ENCODE measurements at regions not wholly inside any gene's neighbourhood (a gene's known extent, or its start where the extent isn't known, plus 50 kb on each side); places are given as distances from the start of the nearest gene placed in this dataset.

- FAIRE-seq (no peak), DNase-seq (ENCODE audit: extremely low read depth in 1 of 4, low spot score in 3 of 4) (no peak), ATAC-seq (no peak)
- CTCF ChIA-PET (ENCODE audit: low intra/inter-chr PET ratio): no interaction called here
- in situ Hi-C loops (cut with MboI) (no loop called here), intact Hi-C loops (cut with micrococcal nuclease) (no loop called here)
- no peak overlapping the region for H3K27ac ChIP-seq (ENCODE audit: extremely low read depth, low read depth, low read length)
- H3K27me3 ChIP-seq (ENCODE audit: control insufficient read depth in 2 of 2, insufficient read depth in 2 of 2, low read length in 2 of 2): no peaks in the 10 kb centered on the region
- H3K4me3 ChIP-seq: no peak overlapping the region
- POLR2A ChIA-PET: no interaction called here
- no peaks in the 10 kb centered on the region for H3K9me3 ChIP-seq (replicated peaks; ENCODE audit: control insufficient read depth, insufficient read depth, low read depth, low read length)
- H3K9ac ChIP-seq (ENCODE audit: insufficient read depth in 1 of 2, low read depth in 2 of 2, low read length in 2 of 2): no peak overlapping the region
- BruUV-seq (replicated peaks): no TSS peak
- no peak overlapping the region for H3K4me2 ChIP-seq (ENCODE audit: insufficient read depth, low read length)
- no peaks in the 10 kb centered on the region for H3K4me1 ChIP-seq (replicated peaks in 1 of 2; ENCODE audit: control insufficient read depth in 2 of 2, insufficient read depth in 2 of 2, low read length in 2 of 2)
- H3K36me3 ChIP-seq (ENCODE audit: control insufficient read depth, insufficient read depth, low read length): no peaks in the 10 kb centered on the region
- no peak for TF ChIP-seq ASH1L (IDR thresholded peaks at IDR 0.05; ENCODE audit: borderline replicate concordance, low read depth, partially characterized antibody)
- TF ChIP-seq KAT7 (CRISPR knock-in tag; IDR thresholded peaks at IDR 0.05; ENCODE audit: borderline replicate concordance): no peak
- TF ChIP-seq NFIC (IDR thresholded peaks at IDR 0.05): peak; percentile 31; the same call in 1 of the 2 replicates
- H2AFZ ChIP-seq (ENCODE audit: low read depth, low read length): no peak overlapping the region
- no peaks in the 10 kb centered on the region for H3K9me1 ChIP-seq (ENCODE audit: control insufficient read depth, insufficient read depth, low read length)
- H3K79me2 ChIP-seq (ENCODE audit: control insufficient read depth, insufficient read depth, low read length): no peaks in the 10 kb centered on the region
- WGBS (ENCODE audit: insufficient coverage, low coverage, missing lambda C conversion rate): 0% methylated on average over 1 of the region's 1 CpG
- H4K20me1 ChIP-seq (replicated peaks; ENCODE audit: control insufficient read depth, insufficient read depth, low read length): no peaks in the 10 kb centered on the region
These were observed 124.8 kb upstream of the NYAP2 start for GRCh38 chr2:225274751-225275150.

- Histone ChIP-seq H3K27me3 (ENCODE audit: control insufficient read depth in 2 of 2, insufficient read depth in 2 of 2, low read length in 2 of 2) (no peaks in the 10 kb centered on the region), H3K9me1 (ENCODE audit: control insufficient read depth, insufficient read depth, low read length) (no peaks in the 10 kb centered on the region), H2AFZ (ENCODE audit: low read depth, low read length) (no peak overlapping the region), H3K36me3 (ENCODE audit: control insufficient read depth, insufficient read depth, low read length) (no peaks in the 10 kb centered on the region), H3K4me1 (replicated peaks in 1 of 2; ENCODE audit: control insufficient read depth in 2 of 2, insufficient read depth in 2 of 2, low read length in 2 of 2) (no peaks in the 10 kb centered on the region), H3K4me2 (ENCODE audit: insufficient read depth, low read length) (no peak overlapping the region), H3K4me3 (no peak overlapping the region), H3K9me3 (replicated peaks; ENCODE audit: control insufficient read depth, insufficient read depth, low read depth, low read length) (no peaks in the 10 kb centered on the region), H3K27ac (ENCODE audit: extremely low read depth, low read depth, low read length) (no peak overlapping the region), H3K9ac (ENCODE audit: insufficient read depth in 1 of 2, low read depth in 2 of 2, low read length in 2 of 2) (no peak overlapping the region), H3K79me2 (ENCODE audit: control insufficient read depth, insufficient read depth, low read length) (no peaks in the 10 kb centered on the region), H4K20me1 (replicated peaks; ENCODE audit: control insufficient read depth, insufficient read depth, low read length) (no peaks in the 10 kb centered on the region)
- POLR2A ChIA-PET: no interaction called here
- TF ChIP-seq SIN3B (IDR thresholded peaks at IDR 0.05; ENCODE audit: low read depth): no peak
- no peak for TF ChIP-seq SFPQ (IDR thresholded peaks at IDR 0.05; ENCODE audit: low read depth, low read length)
- no peak for TF ChIP-seq SAFB2 (IDR thresholded peaks at IDR 0.05; ENCODE audit: borderline replicate concordance, low read depth, low read length, severe bottlenecking)
- intact Hi-C loops (cut with micrococcal nuclease) (no loop called here), in situ Hi-C loops (cut with MboI) (no loop called here)
- no peak for FAIRE-seq
- BruUV-seq (replicated peaks): no TSS peak
- DNase-seq (ENCODE audit: extremely low read depth in 1 of 4, low spot score in 3 of 4): no peak
- CTCF ChIA-PET (ENCODE audit: low intra/inter-chr PET ratio): no interaction called here
- no peak for ATAC-seq
These were observed 127.3 kb upstream of the NYAP2 start for GRCh38 chr2:225272173-225272572.
